H9 (cell line): ENCODE measurements at regions not wholly inside any gene's neighbourhood (a gene's known extent, or its start where the extent isn't known, plus 50 kb on each side); places are given as distances from the start of the nearest gene placed in this dataset.

ENCODE experiments used
- DNase-seq: peaks from one replicate; pipeline ENCODE4 v3.0.0-alpha.2; 2017
- H2AFZ ChIP-seq: one replicate; pipeline ENCODE4 v1.6.1; 2013; ENCODE audit warnings: mild to moderate bottlenecking, low read length, control low read depth, moderate library complexity
- H2AK5ac ChIP-seq: 2 replicates; pipeline ENCODE4 v1.6.1; 2013; ENCODE audit warnings: low read length, control low read depth, mixed read lengths; ENCODE audit not compliant: insufficient read length
- H2BK120ac ChIP-seq: one replicate; pipeline ENCODE4 v1.6.1; 2013; ENCODE audit warnings: low read depth, mild to moderate bottlenecking, low read length, control low read depth, inconsistent platforms; ENCODE audit not compliant: poor library complexity, severe bottlenecking
- H2BK12ac ChIP-seq: 2 replicates; pipeline ENCODE4 v1.6.1; 2013; ENCODE audit warnings: low read length, control low read depth, mixed read lengths, low read depth; ENCODE audit not compliant: insufficient read length
- H2BK15ac ChIP-seq: 2 replicates; pipeline ENCODE4 v1.6.1; 2013; ENCODE audit warnings: low read depth, low read length, control low read depth
- H2BK20ac ChIP-seq: one replicate; pipeline ENCODE4 v1.6.1; 2013; ENCODE audit warnings: low read depth, mild to moderate bottlenecking, low read length, control low read depth, inconsistent platforms; ENCODE audit not compliant: poor library complexity, severe bottlenecking
- H2BK5ac ChIP-seq: 2 replicates; pipeline ENCODE4 v1.6.1; 2013; ENCODE audit warnings: low read length, control low read depth, mixed read lengths; ENCODE audit not compliant: insufficient read length
- H3K14ac ChIP-seq: 2 replicates; pipeline ENCODE4 v1.6.1; 2013; ENCODE audit warnings: low read length, control low read depth; ENCODE audit not compliant: insufficient read depth
- H3K18ac ChIP-seq: 2 replicates; pipeline ENCODE4 v1.6.1; 2013; ENCODE audit warnings: low read depth, mild to moderate bottlenecking, mixed read lengths, low read length, control low read depth; ENCODE audit not compliant: insufficient read length
- H3K23ac ChIP-seq: 2 replicates; pipeline ENCODE4 v1.6.1; 2013; ENCODE audit warnings: low read length, control low read depth, mixed read lengths, low read depth; ENCODE audit not compliant: insufficient read length
- H3K23me2 ChIP-seq: 2 replicates; pipeline ENCODE4 v1.6.1; 2013; ENCODE audit warnings: low read depth, mild to moderate bottlenecking, mixed read lengths, low read length, control low read depth; ENCODE audit not compliant: insufficient read length, poor library complexity, severe bottlenecking
- H3K27ac ChIP-seq: 2 replicates; pipeline ENCODE4 v1.5.1; 2013; ENCODE audit warnings: low read length, control low read depth, mixed read lengths, low read depth; ENCODE audit not compliant: insufficient read length
- H3K27me3 ChIP-seq: 2 replicates; pipeline ENCODE4 v1.6.1; 2013; ENCODE audit warnings: low read length, control low read depth, inconsistent platforms; ENCODE audit not compliant: insufficient read depth
- H3K4ac ChIP-seq: 2 replicates; pipeline ENCODE4 v1.6.1; 2013; ENCODE audit warnings: low read depth, mild to moderate bottlenecking, control low read depth, inconsistent platforms, low read length, moderate library complexity
- H3K4me1 ChIP-seq: 2 replicates; pipeline ENCODE4 v1.6.1; 2013; ENCODE audit warnings: low read length, control low read depth, inconsistent platforms; ENCODE audit not compliant: insufficient read depth
- H3K4me2 ChIP-seq: 2 replicates; pipeline ENCODE4 v1.6.1; 2013; ENCODE audit warnings: low read length, control low read depth, mixed read lengths; ENCODE audit not compliant: insufficient read length, insufficient read depth
- H3K56ac ChIP-seq: 2 replicates; pipeline ENCODE4 v1.6.1; 2013; ENCODE audit warnings: low read depth, mild to moderate bottlenecking, mixed read lengths, low read length, control low read depth; ENCODE audit not compliant: insufficient read length
- H3K79me1 ChIP-seq: 2 replicates; pipeline ENCODE4 v1.6.1; 2013; ENCODE audit warnings: low read depth, mild to moderate bottlenecking, moderate library complexity, low read length, control low read depth, inconsistent platforms; ENCODE audit not compliant: insufficient read depth, poor library complexity, severe bottlenecking
- H3K79me2 ChIP-seq: 2 replicates; pipeline ENCODE4 v1.6.1; 2013; ENCODE audit warnings: low read length, control low read depth, inconsistent platforms; ENCODE audit not compliant: insufficient read depth
- H3K9ac ChIP-seq: 2 replicates; pipeline ENCODE4 v1.6.1; 2013; ENCODE audit warnings: low read length, control low read depth, mixed read lengths; ENCODE audit not compliant: insufficient read length; ENCODE audit errors: extremely low read depth
- H3K9me3 ChIP-seq: one replicate; pipeline ENCODE4 v1.6.1; 2013; ENCODE audit warnings: low read depth, low read length, inconsistent platforms; ENCODE audit not compliant: control insufficient read depth
- H3T11ph ChIP-seq: one replicate; pipeline ENCODE4 v1.6.1; 2013; ENCODE audit warnings: mild to moderate bottlenecking, low read length, control low read depth, inconsistent platforms
- H4K20me1 ChIP-seq: one replicate; pipeline ENCODE4 v1.6.1; 2013; ENCODE audit not compliant: control insufficient read depth, insufficient read length, insufficient read depth
- H4K5ac ChIP-seq: 2 replicates; pipeline ENCODE4 v1.6.1; 2013; ENCODE audit warnings: low read depth, mild to moderate bottlenecking, mixed read lengths, low read length, control low read depth; ENCODE audit not compliant: insufficient read length
- H4K8ac ChIP-seq: replicated peaks from 2 replicates; pipeline ENCODE4 v1.6.1; 2013; ENCODE audit warnings: low read length, control low read depth, mixed read lengths, low read depth; ENCODE audit not compliant: insufficient read length
- H4K91ac ChIP-seq: 2 replicates; pipeline ENCODE4 v1.6.1; 2013; ENCODE audit warnings: low read depth, mild to moderate bottlenecking, moderate library complexity, mixed read lengths, low read length, control low read depth; ENCODE audit not compliant: insufficient read length
- H3K27ac Mint-ChIP-seq, 3 experiments: 2 replicates in 2 of 3; 3 replicates in 1 of 3; pipeline ENCODE4 v1.8.0; 2020 to 2021; ENCODE audit warnings: mixed read lengths in 3 of 3, mild to moderate bottlenecking in 1 of 3, moderate library complexity in 1 of 3
- H3K27me3 Mint-ChIP-seq: 2 replicates; pipeline ENCODE4 v1.8.0; 2021; ENCODE audit warnings: low read depth, mild to moderate bottlenecking, moderate library complexity, mixed read lengths
- H3K36me3 Mint-ChIP-seq, 3 experiments: 2 replicates in 2 of 3; 3 replicates in 1 of 3; pipeline ENCODE4 v1.8.0; 2020 to 2021; ENCODE audit warnings: low read depth in 3 of 3, mixed read lengths in 3 of 3; ENCODE audit not compliant: insufficient read depth in 1 of 3
- H3K4me1 Mint-ChIP-seq, 2 experiments: 2 replicates each; pipeline ENCODE4 v1.8.0; 2020; ENCODE audit warnings: mixed read lengths in 2 of 2
- H3K4me3 Mint-ChIP-seq, 2 experiments: 2 replicates in 1 of 2; 3 replicates in 1 of 2; pipeline ENCODE4 v1.8.0; 2020 to 2021; ENCODE audit warnings: mild to moderate bottlenecking in 2 of 2, mixed read lengths in 2 of 2, moderate library complexity in 1 of 2
- H3K9me3 Mint-ChIP-seq, 2 experiments: 2 replicates in 1 of 2; 3 replicates in 1 of 2; pipeline ENCODE4 v1.8.0; 2020; ENCODE audit warnings: mild to moderate bottlenecking in 2 of 2, mixed read lengths in 2 of 2, moderate library complexity in 1 of 2
- CTCF ChIP-seq: fragments of 200-600 bp; sonication (generic); conservative IDR thresholded peaks from 3 replicates; pipeline ENCODE4 v1.8.0; 2021; ENCODE audit warnings: antibody characterized with exemption, mild to moderate bottlenecking
- WGBS: extraction: QIAGEN DNeasy Blood & Tissue Kit; methylation state at CpG from one replicate; pipeline ENCODE4 v1.1.7; 2013; ENCODE audit warnings: missing lambda C conversion rate, low lambda C conversion rate, mixed read lengths; ENCODE audit not compliant: insufficient read length; ENCODE audit errors: extremely low coverage; 5-methylcytosine and 5-hydroxymethylcytosine counted together

GRCh38 chr1:208516780-208517179, 272.6 kb upstream of the PLXNA2 start:
- Histone ChIP-seq H3K23me2 (no peaks in the 10 kb centered on the region), H4K5ac (no peak overlapping the region), H4K8ac (no peak overlapping the region), H3K79me1 (no peaks in the 10 kb centered on the region), H2BK20ac (no peak overlapping the region), H3K9me3 (no peaks in the 10 kb centered on the region), H3K4ac (no peak overlapping the region), H3K23ac (no peak overlapping the region), H3K27me3 (no peaks in the 10 kb centered on the region), H3K4me2 (no peak overlapping the region), H2AK5ac (no peak overlapping the region), H4K91ac (no peak overlapping the region), H4K20me1 (no peaks in the 10 kb centered on the region), H3K4me1 (no peaks in the 10 kb centered on the region), H2AFZ (no peak overlapping the region), H3K14ac (no peak overlapping the region), H2BK15ac (no peak overlapping the region), H3K9ac (no peak overlapping the region), H3K18ac (no peak overlapping the region), H2BK120ac (no peak overlapping the region), H3K79me2 (no peaks in the 10 kb centered on the region), H2BK12ac (no peak overlapping the region), H3K27ac (no peak overlapping the region), H2BK5ac (no peak overlapping the region), H3K56ac (no peak overlapping the region), H3T11ph (no peak overlapping the region)
- no peak for DNase-seq
- Mint-ChIP-seq H3K36me3 (peaks cover 0 to 12% (median 0%) of the 10 kb centered on the region in 3 experiments; a peak in 3 of 7 replicates), H3K9me3 (peaks cover 3 to 4% of the 10 kb centered on the region in 2 experiments; a peak in 1 of 5 replicates), H3K4me3 (no peak overlapping the region), H3K27ac (no peak overlapping the region), H3K4me1 (peaks cover 3 to 4% of the 10 kb centered on the region in 2 experiments; a peak in 1 of 4 replicates), H3K27me3 (no peaks in the 10 kb centered on the region)
- TF ChIP-seq CTCF: no peak
- no CpG with 5 or more reads among the region's 5 CpGs for WGBS
